GM03348 (cell line): ENCODE measurements at regions not wholly inside any gene's neighbourhood (a gene's known extent, or its start where the extent isn't known, plus 50 kb on each side); places are given as distances from the start of the nearest gene placed in this dataset.

Experiments used
- DNase-seq: peaks from one replicate; pipeline ENCODE4 v3.0.0; 2012; ENCODE audit warnings: low spot score

- no peak for DNase-seq
Measured at GRCh38 chr1:38718031-38718430, 141.5 kb downstream of the RRAGC start.

- DNase-seq = no peak
Measured at GRCh38 chr1:38716229-38716628, 143.3 kb downstream of the RRAGC start.

GRCh38 chr1:38715415-38715814 lies 144.2 kb downstream of the RRAGC start:
- DNase-seq = no peak

GRCh38 chr1:38712046-38712445 lies 147.5 kb downstream of the RRAGC start:
- no peak for DNase-seq

- DNase-seq = no peak
Measured at GRCh38 chr1:38708701-38709258, 150.8 kb downstream of the RRAGC start.

GRCh38 chr1:38701088-38701487 lies 158.5 kb downstream of the RRAGC start:
- DNase-seq = no peak

GRCh38 chr1:38700077-38700470 lies 159.5 kb downstream of the RRAGC start:
- no peak for DNase-seq

- DNase-seq = no peak
Measured at GRCh38 chr1:38699330-38700076, 160.1 kb downstream of the RRAGC start.

- no peak for DNase-seq
Measured at GRCh38 chr1:38697387-38697786, 162.2 kb downstream of the RRAGC start.

GRCh38 chr1:38696371-38696770 lies 163.2 kb downstream of the RRAGC start:
- DNase-seq = no peak

GRCh38 chr1:38693759-38694158 lies 165.8 kb downstream of the RRAGC start:
- DNase-seq = no peak

GRCh38 chr1:38693031-38693430 lies 166.5 kb downstream of the RRAGC start:
- DNase-seq = no peak

- DNase-seq = no peak
Measured at GRCh38 chr1:38690790-38691449, 168.7 kb downstream of the RRAGC start.

- DNase-seq = no peak
Measured at GRCh38 chr1:38686927-38687255, 172.7 kb downstream of the RRAGC start.

GRCh38 chr1:38686167-38686926 lies 173.2 kb downstream of the RRAGC start:
- no peak for DNase-seq

GRCh38 chr1:38685388-38685787 lies 174.2 kb downstream of the RRAGC start:
- no peak for DNase-seq

- no peak for DNase-seq
Measured at GRCh38 chr1:38680801-38681510, 178.6 kb downstream of the RRAGC start.

GRCh38 chr1:38677756-38678155 lies 181.8 kb downstream of the RRAGC start:
- no peak for DNase-seq

GRCh38 chr1:38677311-38677710 lies 182.3 kb downstream of the RRAGC start:
- no peak for DNase-seq

- no peak for DNase-seq
Measured at GRCh38 chr1:38672692-38673091, 186.9 kb downstream of the RRAGC start.

- no peak for DNase-seq
Measured at GRCh38 chr1:38671221-38671620, 188.4 kb downstream of the RRAGC start.

GRCh38 chr1:38670544-38671122 lies 188.9 kb downstream of the RRAGC start:
- DNase-seq = no peak
